Breast epithelium (tissue), 4 donors: ENCODE measurements at regions not wholly inside any gene's neighbourhood (a gene's known extent, or its start where the extent isn't known, plus 50 kb on each side); places are given as distances from the start of the nearest gene placed in this dataset.
A peak's percentile ranks its signal among the peaks of the same experiment; 100 is the strongest.

Experiments used
- DNase-seq, 2 donors: peaks; one replicate each; pipeline ENCODE4 v3.0.0-alpha.2; 2019; ENCODE audit warnings: low spot score in 2 of 2
- H3K27ac ChIP-seq, 2 donors: fragments of 200-600 bp; sonication (generic) in 1 of 2; one replicate each; pipeline ENCODE4 v1.5.1; 2016 to 2019; ENCODE audit warnings: mild to moderate bottlenecking in 1 of 2
- H3K27me3 ChIP-seq, 2 donors: fragments of 200-600 bp; sonication (generic) in 1 of 2; one replicate each; pipeline versions ENCODE4 v1.5.1 to v1.6.0; 2017 to 2019; ENCODE audit warnings: control low read depth in 1 of 2, mild to moderate bottlenecking in 1 of 2
- H3K36me3 ChIP-seq: fragments of 200-600 bp; one replicate; pipeline ENCODE4 v1.5.1; 2019
- H3K4me1 ChIP-seq, 2 donors: fragments of 200-600 bp; sonication (generic); one replicate each; pipeline ENCODE4 v1.5.1; 2016 to 2019; ENCODE audit warnings: control low read depth in 1 of 2
- H3K4me3 ChIP-seq, 3 donors: fragments of 200-600 bp; sonication (generic); 1 replicate in 2 of 3; 2 replicates in 1 of 3; pipeline ENCODE4 v1.5.1; 2016 to 2019; ENCODE audit warnings: mild to moderate bottlenecking in 3 of 3, moderate library complexity in 2 of 3
- H3K9me3 ChIP-seq, 2 donors: fragments of 200-600 bp; sonication (generic) in 1 of 2; one replicate each; pipeline ENCODE4 v1.5.1; 2016 to 2019; ENCODE audit warnings: control low read depth in 1 of 2
- POLR2A ChIP-seq: fragments of 450-650 bp; IDR thresholded peaks from one replicate; pipeline ENCODE4 v1.6.1; 2016; ENCODE audit warnings: antibody characterized with exemption, mild to moderate bottlenecking, moderate library complexity
- POLR2AphosphoS5 ChIP-seq, 3 donors: sonication (generic); formaldehyde crosslinking; IDR thresholded peaks; one replicate each; pipeline ENCODE4 v1.6.1; 2017; ENCODE audit warnings: antibody characterized with exemption in 3 of 3
- intact Hi-C: fragments of 100-400 bp; cut with DNase I; formaldehyde crosslinking; loops from one replicate; pipeline ENCODE4 v1.15.1; 2023; ENCODE audit warnings: low total_unique reads
- TF ChIP-seq, protein P1 (sequence below), 3 donors: fragments of 450-650 bp; IDR thresholded peaks; one replicate each; pipeline ENCODE4 v1.5.1; 2016 to 2017; ENCODE audit warnings: antibody characterized with exemption in 3 of 3, mild to moderate bottlenecking in 3 of 3, moderate library complexity in 3 of 3

DNA sequence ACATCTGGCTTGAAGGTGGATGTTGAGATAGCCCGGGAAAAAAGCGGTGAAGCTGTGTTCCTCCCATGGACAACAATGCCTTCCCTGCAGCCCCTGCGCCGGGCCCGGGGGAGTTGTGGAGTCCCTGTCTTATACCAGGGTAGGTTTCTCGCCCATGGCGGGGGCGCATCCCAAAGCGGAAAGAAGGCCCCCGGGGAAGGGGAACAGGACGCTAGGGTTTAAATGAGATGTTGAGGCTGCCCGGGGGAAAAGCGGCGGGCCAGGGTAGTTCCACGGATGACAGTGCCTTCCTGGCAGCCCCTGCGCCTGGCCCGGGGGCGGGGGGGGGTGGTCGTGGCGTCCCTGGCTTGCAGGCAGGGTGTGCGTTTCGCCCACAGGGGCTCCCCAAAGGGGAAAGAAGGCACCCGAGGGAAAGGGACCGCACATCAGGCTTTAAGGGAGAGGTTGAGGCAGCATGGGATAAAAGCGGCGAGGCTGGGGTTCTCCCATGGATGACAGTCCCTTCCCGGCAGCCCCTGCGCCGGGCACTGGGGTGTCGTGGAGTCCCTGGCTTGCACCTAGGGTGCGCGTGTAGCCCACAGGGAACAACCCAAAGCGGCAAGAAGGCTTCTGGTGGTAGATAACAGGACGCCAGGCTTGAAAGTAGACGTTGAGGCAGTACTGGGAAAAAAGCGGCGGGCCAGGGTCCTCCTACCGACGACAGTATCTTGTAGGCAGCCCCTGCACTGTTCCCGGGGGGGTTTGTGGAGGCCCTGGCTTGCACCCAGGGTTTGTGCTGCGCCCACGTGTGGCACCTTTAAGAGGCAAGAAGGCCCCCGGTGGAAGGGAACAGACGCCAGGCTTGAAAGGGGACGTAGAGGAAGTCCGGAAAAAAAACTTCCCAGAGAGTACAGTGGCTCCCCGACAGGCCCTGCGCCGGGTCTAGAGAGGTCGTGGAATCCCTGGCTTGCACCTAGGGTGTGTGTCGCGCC is 160.8 kb upstream of the ALG10B start:
- TF ChIP-seq POLR2A (no peak), POLR2AphosphoS5 (IDR thresholded peaks at IDR 0.05) (no peak)
- TF ChIP-seq, protein P1, sequence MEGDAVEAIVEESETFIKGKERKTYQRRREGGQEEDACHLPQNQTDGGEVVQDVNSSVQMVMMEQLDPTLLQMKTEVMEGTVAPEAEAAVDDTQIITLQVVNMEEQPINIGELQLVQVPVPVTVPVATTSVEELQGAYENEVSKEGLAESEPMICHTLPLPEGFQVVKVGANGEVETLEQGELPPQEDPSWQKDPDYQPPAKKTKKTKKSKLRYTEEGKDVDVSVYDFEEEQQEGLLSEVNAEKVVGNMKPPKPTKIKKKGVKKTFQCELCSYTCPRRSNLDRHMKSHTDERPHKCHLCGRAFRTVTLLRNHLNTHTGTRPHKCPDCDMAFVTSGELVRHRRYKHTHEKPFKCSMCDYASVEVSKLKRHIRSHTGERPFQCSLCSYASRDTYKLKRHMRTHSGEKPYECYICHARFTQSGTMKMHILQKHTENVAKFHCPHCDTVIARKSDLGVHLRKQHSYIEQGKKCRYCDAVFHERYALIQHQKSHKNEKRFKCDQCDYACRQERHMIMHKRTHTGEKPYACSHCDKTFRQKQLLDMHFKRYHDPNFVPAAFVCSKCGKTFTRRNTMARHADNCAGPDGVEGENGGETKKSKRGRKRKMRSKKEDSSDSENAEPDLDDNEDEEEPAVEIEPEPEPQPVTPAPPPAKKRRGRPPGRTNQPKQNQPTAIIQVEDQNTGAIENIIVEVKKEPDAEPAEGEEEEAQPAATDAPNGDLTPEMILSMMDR (IDR thresholded peaks at IDR 0.05) = no peak
- no peaks in the 10 kb centered on the region for H3K4me1 ChIP-seq
- H3K27me3 ChIP-seq = peaks cover 0 to 12% of the 10 kb centered on the region in 2 donors
- no peaks in the 10 kb centered on the region for H3K36me3 ChIP-seq
- no peak overlapping the region for H3K4me3 ChIP-seq
- intact Hi-C loops = no loop called here
- DNase-seq = peak; percentile 7 to 47
- H3K27ac ChIP-seq = no peak overlapping the region
- peaks cover 0 to 9% of the 10 kb centered on the region in 2 donors for H3K9me3 ChIP-seq

DNA sequence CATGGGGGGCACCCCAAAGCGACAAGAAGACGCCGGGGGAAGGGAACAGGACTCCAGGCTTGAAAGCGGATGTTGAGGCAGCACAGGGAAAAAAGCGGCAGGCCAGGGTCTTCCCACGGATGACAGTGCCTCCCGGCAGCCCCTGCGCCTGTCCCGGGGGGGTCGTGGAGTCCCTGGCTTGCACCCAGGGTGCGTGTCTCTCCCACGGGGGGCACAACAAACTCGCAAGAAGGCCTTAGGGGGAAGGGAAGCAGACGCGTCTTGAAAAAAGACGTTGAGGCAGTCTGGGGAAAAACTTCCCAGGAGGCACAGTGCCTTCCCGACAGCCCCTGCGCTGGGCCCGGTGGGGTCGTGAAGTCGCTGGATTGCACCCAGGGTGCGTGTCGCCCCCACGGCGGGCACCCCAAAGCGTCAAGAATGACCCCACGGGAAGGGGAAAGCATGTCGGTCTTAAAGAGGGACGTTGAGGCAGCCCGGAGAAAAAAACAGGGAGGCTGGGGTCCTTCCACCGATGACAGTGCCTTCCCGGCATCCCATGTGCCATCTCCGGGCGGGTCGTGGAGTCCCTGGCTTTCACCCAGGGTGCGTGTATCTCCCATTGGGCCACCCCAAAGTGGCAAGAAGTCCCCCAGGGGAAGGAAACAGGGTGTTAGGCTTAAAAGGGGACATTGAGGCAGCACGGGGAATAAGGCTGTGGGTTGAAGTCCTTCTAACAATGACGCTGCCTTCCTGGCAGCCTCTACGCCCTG is 159.9 kb upstream of the ALG10B start:
- Histone ChIP-seq H3K4me3 (no peak overlapping the region), H3K36me3 (no peaks in the 10 kb centered on the region), H3K9me3 (peaks cover 0 to 13% of the 10 kb centered on the region in 2 donors), H3K4me1 (no peaks in the 10 kb centered on the region), H3K27me3 (peaks cover 0 to 11% of the 10 kb centered on the region in 2 donors), H3K27ac (no peak overlapping the region)
- intact Hi-C loops = no loop called here
- TF ChIP-seq, protein P1 (IDR thresholded peaks at IDR 0.05) = no peak
- TF ChIP-seq POLR2AphosphoS5 (IDR thresholded peaks at IDR 0.05) = no peak
- TF ChIP-seq POLR2A = no peak
- DNase-seq = peak; percentile 10 to 45

DNA sequence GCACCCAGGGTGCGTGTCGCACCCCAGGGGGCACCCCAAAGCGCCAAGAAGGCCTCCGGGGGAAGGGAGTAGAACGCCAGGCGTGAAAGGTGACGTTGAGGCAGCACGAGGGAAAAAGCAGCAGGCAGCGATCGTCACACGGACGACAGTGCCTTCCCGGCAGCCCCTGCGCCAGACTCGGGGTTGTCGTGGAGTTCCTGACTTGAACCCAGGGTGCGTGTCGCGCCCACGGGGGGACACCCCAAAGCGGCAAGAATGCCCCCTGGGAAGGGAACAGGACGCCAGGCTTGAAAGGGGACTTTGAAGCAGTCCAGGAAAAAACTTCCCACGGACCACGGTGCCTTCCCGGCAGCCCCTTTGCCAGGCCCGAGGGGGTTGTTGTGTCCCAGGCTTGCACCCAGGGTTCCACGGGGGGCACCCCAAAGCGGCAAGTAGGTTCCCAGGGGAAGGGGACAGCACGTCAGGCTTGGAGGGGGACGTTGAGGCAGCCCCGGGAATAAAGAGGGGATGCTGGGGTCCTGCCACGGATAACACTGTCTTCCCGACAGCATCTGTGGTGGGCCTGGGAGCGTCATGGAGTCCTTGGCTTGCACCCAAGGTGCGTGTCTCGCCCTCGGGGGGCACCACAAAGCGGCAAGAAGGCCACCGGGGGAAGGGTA is 159.2 kb upstream of the ALG10B start:
- peak; percentile 12 to 48 for DNase-seq
- intact Hi-C loops = no loop called here
- H3K4me3 ChIP-seq = no peak overlapping the region
- no peaks in the 10 kb centered on the region for H3K36me3 ChIP-seq
- H3K27me3 ChIP-seq = peaks cover 0 to 6% of the 10 kb centered on the region in 2 donors
- no peak overlapping the region for H3K27ac ChIP-seq
- H3K4me1 ChIP-seq = no peaks in the 10 kb centered on the region
- TF ChIP-seq, protein P1 (IDR thresholded peaks at IDR 0.05) = no peak
- no peak for TF ChIP-seq POLR2A
- no peak for TF ChIP-seq POLR2AphosphoS5 (IDR thresholded peaks at IDR 0.05)
- H3K9me3 ChIP-seq = peaks cover 7 to 13% of the 10 kb centered on the region in 2 donors

DNA sequence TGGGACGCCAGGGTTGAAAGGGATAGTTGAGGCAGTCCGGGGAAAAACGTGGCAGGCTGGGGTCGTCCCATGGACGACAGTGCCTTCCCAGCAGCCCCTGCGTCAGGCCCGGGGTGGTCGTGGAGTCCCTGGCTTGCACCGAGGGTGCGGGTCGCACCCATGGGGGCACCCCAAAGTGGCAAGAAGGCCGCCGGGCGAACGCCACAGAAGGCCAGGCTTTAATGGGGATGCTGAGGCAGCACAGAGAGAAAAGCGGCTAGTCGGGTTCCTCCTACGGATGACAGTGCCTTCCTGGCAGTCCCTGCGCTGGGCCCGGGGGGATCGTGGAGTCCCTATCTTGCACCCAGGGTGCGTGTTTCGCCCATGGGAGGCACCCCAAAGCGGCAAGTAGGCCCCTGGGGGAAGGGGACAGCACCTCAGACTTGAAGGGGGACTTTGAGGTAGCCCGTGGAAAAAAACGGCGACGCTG is 158.6 kb upstream of the ALG10B start:
- Histone ChIP-seq H3K9me3 (peaks cover 13 to 15% of the 10 kb centered on the region in 2 donors), H3K36me3 (no peaks in the 10 kb centered on the region), H3K27me3 (peaks cover 0 to 6% of the 10 kb centered on the region in 2 donors), H3K4me1 (no peaks in the 10 kb centered on the region), H3K4me3 (no peak overlapping the region), H3K27ac (no peak overlapping the region)
- intact Hi-C loops = no loop called here
- peak in 1 of 2 donors; percentile 13 for DNase-seq
- TF ChIP-seq, protein P1 (IDR thresholded peaks at IDR 0.05) = no peak
- no peak for TF ChIP-seq POLR2A
- TF ChIP-seq POLR2AphosphoS5 (IDR thresholded peaks at IDR 0.05) = no peak
